ENCODE measurements at regions not wholly inside any gene's neighbourhood (a gene's known extent, or its start where the extent isn't known, plus 50 kb on each side); places are given as distances from the start of the nearest gene placed in this dataset.

GRCh38 chr9:110095161-110095595, 112.8 kb downstream of the C9orf152 start:
- TF ChIP-seq, protein P1, sequence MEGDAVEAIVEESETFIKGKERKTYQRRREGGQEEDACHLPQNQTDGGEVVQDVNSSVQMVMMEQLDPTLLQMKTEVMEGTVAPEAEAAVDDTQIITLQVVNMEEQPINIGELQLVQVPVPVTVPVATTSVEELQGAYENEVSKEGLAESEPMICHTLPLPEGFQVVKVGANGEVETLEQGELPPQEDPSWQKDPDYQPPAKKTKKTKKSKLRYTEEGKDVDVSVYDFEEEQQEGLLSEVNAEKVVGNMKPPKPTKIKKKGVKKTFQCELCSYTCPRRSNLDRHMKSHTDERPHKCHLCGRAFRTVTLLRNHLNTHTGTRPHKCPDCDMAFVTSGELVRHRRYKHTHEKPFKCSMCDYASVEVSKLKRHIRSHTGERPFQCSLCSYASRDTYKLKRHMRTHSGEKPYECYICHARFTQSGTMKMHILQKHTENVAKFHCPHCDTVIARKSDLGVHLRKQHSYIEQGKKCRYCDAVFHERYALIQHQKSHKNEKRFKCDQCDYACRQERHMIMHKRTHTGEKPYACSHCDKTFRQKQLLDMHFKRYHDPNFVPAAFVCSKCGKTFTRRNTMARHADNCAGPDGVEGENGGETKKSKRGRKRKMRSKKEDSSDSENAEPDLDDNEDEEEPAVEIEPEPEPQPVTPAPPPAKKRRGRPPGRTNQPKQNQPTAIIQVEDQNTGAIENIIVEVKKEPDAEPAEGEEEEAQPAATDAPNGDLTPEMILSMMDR (IDR thresholded peaks at IDR 0.05; ENCODE audit: low read length): no peak
- TF ChIP-seq EZH2 (IDR thresholded peaks at IDR 0.05; ENCODE audit: borderline replicate concordance, low read length): no peak
